ENCODE measurements at regions not wholly inside any gene's neighbourhood (a gene's known extent, or its start where the extent isn't known, plus 50 kb on each side); places are given as distances from the start of the nearest gene placed in this dataset.

DNA sequence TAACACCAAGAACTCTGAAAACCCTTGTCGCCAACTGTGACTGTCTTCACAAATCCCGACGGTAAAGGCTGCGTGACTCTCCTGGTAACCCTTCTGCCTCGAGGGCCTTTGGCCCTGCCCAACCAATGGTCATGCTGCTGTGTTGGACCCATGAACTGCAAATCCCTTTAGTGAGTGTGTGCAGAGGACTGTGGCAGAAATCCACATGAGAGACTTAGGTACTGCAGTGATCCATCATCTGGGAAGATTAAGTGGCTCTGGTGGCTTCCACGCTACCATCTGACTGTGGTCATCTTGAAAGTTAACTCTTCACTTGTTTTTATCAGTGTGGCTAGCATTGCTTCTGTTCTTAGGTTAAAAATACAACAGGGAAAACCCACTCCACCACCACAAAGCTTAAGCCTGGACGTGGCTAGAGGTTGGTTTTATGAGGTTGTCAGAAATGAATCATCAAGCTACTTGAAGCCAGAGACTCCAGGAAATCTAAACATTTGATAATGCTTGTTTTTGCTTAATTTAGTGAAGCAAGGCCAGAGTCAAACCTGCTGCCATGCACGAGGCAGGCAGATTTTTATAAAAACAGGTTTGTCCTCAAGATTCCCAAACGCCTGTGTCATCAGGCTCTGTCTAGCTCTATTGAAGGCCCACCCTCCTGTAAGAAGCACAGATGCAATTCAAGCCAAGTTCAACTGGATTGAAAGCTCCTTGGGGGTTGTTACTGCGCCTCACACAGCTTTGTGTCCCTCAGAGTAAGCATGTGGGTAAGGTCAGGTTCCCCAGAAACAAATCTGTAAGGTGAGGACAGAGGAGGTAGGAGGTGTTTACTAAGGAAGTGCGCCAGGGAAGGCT lies 52.7 kb upstream of the ERCC6L2 start:
- Mint-ChIP-seq H3K27ac (no peak overlapping the region), H3K4me1 (peaks cover 4% of the 10 kb centered on the region), H3K27me3 (no peaks in the 10 kb centered on the region), H3K9me3 (ENCODE audit: insufficient read depth) (no peaks in the 10 kb centered on the region), H3K4me3 (no peak overlapping the region)
- H4K20me1 ChIP-seq (ENCODE audit: control insufficient read depth, insufficient read depth, low read length, poor library complexity, severe bottlenecking) = no peaks in the 10 kb centered on the region
- no peak overlapping the region for H3K27ac ChIP-seq (ENCODE audit: low read length in 2 of 2)
- ATAC-seq (ENCODE audit: low read depth) (no peak), DNase-seq (no peak)
- intact Hi-C loops (cut with micrococcal nuclease) = no loop called here
- no peak overlapping the region for H3K4me2 ChIP-seq (replicated peaks; ENCODE audit: low read depth, low read length, poor library complexity, severe bottlenecking)
- H3K27me3 ChIP-seq (replicated peaks in 1 of 4; ENCODE audit: control extremely low read depth in 1 of 4, control insufficient read depth in 3 of 4, insufficient read depth in 4 of 4, low read length in 3 of 4) = no peaks in the 10 kb centered on the region
- POLR2A ChIA-PET = no interaction called here
- H2AFZ ChIP-seq (ENCODE audit: insufficient read depth, low read depth, low read length, poor library complexity, severe bottlenecking) = no peak overlapping the region
- WGBS (ENCODE audit: insufficient coverage) = 64% methylated on average over 9 of the region's 11 CpGs
- TF ChIP-seq, protein P1, sequence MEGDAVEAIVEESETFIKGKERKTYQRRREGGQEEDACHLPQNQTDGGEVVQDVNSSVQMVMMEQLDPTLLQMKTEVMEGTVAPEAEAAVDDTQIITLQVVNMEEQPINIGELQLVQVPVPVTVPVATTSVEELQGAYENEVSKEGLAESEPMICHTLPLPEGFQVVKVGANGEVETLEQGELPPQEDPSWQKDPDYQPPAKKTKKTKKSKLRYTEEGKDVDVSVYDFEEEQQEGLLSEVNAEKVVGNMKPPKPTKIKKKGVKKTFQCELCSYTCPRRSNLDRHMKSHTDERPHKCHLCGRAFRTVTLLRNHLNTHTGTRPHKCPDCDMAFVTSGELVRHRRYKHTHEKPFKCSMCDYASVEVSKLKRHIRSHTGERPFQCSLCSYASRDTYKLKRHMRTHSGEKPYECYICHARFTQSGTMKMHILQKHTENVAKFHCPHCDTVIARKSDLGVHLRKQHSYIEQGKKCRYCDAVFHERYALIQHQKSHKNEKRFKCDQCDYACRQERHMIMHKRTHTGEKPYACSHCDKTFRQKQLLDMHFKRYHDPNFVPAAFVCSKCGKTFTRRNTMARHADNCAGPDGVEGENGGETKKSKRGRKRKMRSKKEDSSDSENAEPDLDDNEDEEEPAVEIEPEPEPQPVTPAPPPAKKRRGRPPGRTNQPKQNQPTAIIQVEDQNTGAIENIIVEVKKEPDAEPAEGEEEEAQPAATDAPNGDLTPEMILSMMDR (IDR thresholded peaks at IDR 0.05) = no peak
- no peak for TF ChIP-seq EZH2 (IDR thresholded peaks at IDR 0.05; ENCODE audit: borderline replicate concordance, insufficient read depth, low read depth, low read length, poor library complexity, severe bottlenecking)
- H3K9me3 ChIP-seq (ENCODE audit: control extremely low read depth in 1 of 3, control insufficient read depth in 2 of 3, insufficient read depth in 1 of 3, low read length in 2 of 3) = peaks cover 0 to 3% (median 0%) of the 10 kb centered on the region in 3 donors
- H3K4me1 ChIP-seq (ENCODE audit: control insufficient read depth in 2 of 2, insufficient read depth in 2 of 2, low read length in 2 of 2) = no peaks in the 10 kb centered on the region
- no peak overlapping the region for H3K4me3 ChIP-seq (ENCODE audit: control extremely low read depth in 1 of 5, extremely low read depth in 1 of 5, insufficient read depth in 1 of 5, low read depth in 2 of 5, low read length in 4 of 5)
- CTCF ChIA-PET = no interaction called here
- no peak overlapping the region for H3K9ac ChIP-seq (ENCODE audit: low read length)
- H3K36me3 ChIP-seq (replicated peaks in 1 of 2; ENCODE audit: control extremely low read depth in 1 of 2, control insufficient read depth in 1 of 2, extremely low read depth in 1 of 2, insufficient read depth in 2 of 2, low read length in 1 of 2) = no peaks in the 10 kb centered on the region
- H3K79me2 ChIP-seq (ENCODE audit: control insufficient read depth, insufficient read depth, low read length) = no peaks in the 10 kb centered on the region

DNA sequence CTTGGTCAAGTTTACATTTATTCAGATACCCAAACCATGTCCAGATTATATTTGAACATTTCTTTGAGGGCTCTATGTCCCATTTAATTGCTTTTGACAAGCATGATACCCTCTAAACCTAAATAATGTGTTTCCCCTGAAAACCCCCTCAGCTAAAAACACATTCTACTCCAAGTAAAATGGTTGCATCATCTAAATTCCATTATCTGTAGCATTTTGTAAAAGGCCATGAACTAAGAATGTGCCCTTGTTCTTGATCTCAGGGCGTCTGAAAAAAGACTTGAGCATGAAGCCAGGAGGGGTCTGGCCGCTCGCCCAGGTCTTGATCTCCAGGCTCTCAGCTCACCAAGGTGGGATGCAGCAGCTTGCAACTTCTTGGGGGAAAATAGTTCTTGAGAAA lies 53.5 kb upstream of the ERCC6L2 start:
- ChIA-PET POLR2A (no interaction called here), CTCF (no interaction called here)
- no peak overlapping the region for H3K4me3 ChIP-seq (ENCODE audit: control extremely low read depth in 1 of 5, extremely low read depth in 1 of 5, insufficient read depth in 1 of 5, low read depth in 2 of 5, low read length in 4 of 5)
- ATAC-seq (ENCODE audit: low read depth) (no peak), DNase-seq (no peak)
- no peak overlapping the region for H3K9ac ChIP-seq (ENCODE audit: low read length)
- Mint-ChIP-seq H3K27ac (no peak overlapping the region), H3K4me1 (peaks cover 4% of the 10 kb centered on the region), H3K4me3 (no peak overlapping the region), H3K27me3 (no peaks in the 10 kb centered on the region), H3K9me3 (ENCODE audit: insufficient read depth) (no peaks in the 10 kb centered on the region)
- H3K27me3 ChIP-seq (replicated peaks in 1 of 4; ENCODE audit: control extremely low read depth in 1 of 4, control insufficient read depth in 3 of 4, insufficient read depth in 4 of 4, low read length in 3 of 4) = no peaks in the 10 kb centered on the region
- no peak for TF ChIP-seq EZH2 (IDR thresholded peaks at IDR 0.05; ENCODE audit: borderline replicate concordance, insufficient read depth, low read depth, low read length, poor library complexity, severe bottlenecking)
- TF ChIP-seq, protein P1 (IDR thresholded peaks at IDR 0.05) = no peak
- no peaks in the 10 kb centered on the region for H4K20me1 ChIP-seq (ENCODE audit: control insufficient read depth, insufficient read depth, low read length, poor library complexity, severe bottlenecking)
- peaks cover 0 to 3% (median 0%) of the 10 kb centered on the region in 3 donors for H3K9me3 ChIP-seq (ENCODE audit: control extremely low read depth in 1 of 3, control insufficient read depth in 2 of 3, insufficient read depth in 1 of 3, low read length in 2 of 3)
- H3K4me2 ChIP-seq (replicated peaks; ENCODE audit: low read depth, low read length, poor library complexity, severe bottlenecking) = no peak overlapping the region
- WGBS (ENCODE audit: insufficient coverage) = 96% methylated on average over 3 of the region's 3 CpGs
- no peaks in the 10 kb centered on the region for H3K79me2 ChIP-seq (ENCODE audit: control insufficient read depth, insufficient read depth, low read length)
- intact Hi-C loops (cut with micrococcal nuclease) = no loop called here
- H3K36me3 ChIP-seq (replicated peaks in 1 of 2; ENCODE audit: control extremely low read depth in 1 of 2, control insufficient read depth in 1 of 2, extremely low read depth in 1 of 2, insufficient read depth in 2 of 2, low read length in 1 of 2) = no peaks in the 10 kb centered on the region
- no peaks in the 10 kb centered on the region for H3K4me1 ChIP-seq (ENCODE audit: control insufficient read depth in 2 of 2, insufficient read depth in 2 of 2, low read length in 2 of 2)
- H3K27ac ChIP-seq (ENCODE audit: low read length in 2 of 2) = no peak overlapping the region
- H2AFZ ChIP-seq (ENCODE audit: insufficient read depth, low read depth, low read length, poor library complexity, severe bottlenecking) = no peak overlapping the region
